A549 (cell line): ENCODE measurements at regions not wholly inside any gene's neighbourhood (a gene's known extent, or its start where the extent isn't known, plus 50 kb on each side); places are given as distances from the start of the nearest gene placed in this dataset.
"Not testable (repeated sequence)": the region's sequence is repeated elsewhere in the genome, so short reads cannot be mapped to it uniquely, and the experiment has no call there.

Experiments used
- CHD2 ChIP-seq: fragments of 150-350 bp; IDR thresholded peaks from 2 replicates; pipeline ENCODE4 v1.6.1; 2014; ENCODE audit warnings: low read length; ENCODE audit not compliant: partially characterized antibody
- EHMT2 ChIP-seq: fragments of 200-600 bp; sonication (generic); IDR thresholded peaks from 2 replicates; pipeline ENCODE4 v1.6.1; 2016; ENCODE audit warnings: antibody characterized with exemption, low read depth, mild to moderate bottlenecking, moderate library complexity
- HOXA7 ChIP-seq: fragments of 250-450 bp; sonication (Bioruptor Pico); IDR thresholded peaks from 2 replicates; pipeline ENCODE4 v1.5.0; 2020; ENCODE audit warnings: mild to moderate bottlenecking, moderate library complexity
- JUN ChIP-seq, 2 experiments: fragments of >200 bp; sonication (Bioruptor Twin); formaldehyde crosslinking; IDR thresholded peaks; 2 replicates in 1 of 2; 3 replicates in 1 of 2; pipeline ENCODE4 v1.6.1; 2016 to 2017
- TF ChIP-seq, protein P1 (sequence below): fragments of >200 bp; sonication (Bioruptor Twin); formaldehyde crosslinking; IDR thresholded peaks from 3 replicates; pipeline ENCODE4 v1.5.1; 2016

DNA sequence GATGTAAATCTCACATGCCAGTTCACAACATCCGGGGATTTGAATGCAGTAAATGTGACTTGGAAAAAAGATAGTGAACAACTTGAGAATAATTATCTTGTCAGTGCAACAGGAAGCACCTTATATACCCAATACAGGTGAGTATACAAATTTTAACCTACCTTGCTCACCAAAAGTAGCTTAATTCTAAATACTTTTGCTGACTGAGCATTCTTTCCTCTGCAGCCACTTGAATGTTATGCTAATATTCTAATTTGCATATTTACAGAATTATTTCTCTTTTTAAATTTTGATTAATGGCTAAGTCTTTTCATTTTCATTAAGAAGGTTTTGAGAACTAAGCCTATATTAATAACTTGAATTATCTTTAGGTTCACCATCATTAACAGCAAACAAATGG, 371.8 kb downstream of the SRGAP2C start:
- not testable (repeated sequence) for TF ChIP-seq CHD2; JUN (IDR thresholded peaks at IDR 0.05); HOXA7 (CRISPR knock-in tag); EHMT2
- TF ChIP-seq, protein P1, sequence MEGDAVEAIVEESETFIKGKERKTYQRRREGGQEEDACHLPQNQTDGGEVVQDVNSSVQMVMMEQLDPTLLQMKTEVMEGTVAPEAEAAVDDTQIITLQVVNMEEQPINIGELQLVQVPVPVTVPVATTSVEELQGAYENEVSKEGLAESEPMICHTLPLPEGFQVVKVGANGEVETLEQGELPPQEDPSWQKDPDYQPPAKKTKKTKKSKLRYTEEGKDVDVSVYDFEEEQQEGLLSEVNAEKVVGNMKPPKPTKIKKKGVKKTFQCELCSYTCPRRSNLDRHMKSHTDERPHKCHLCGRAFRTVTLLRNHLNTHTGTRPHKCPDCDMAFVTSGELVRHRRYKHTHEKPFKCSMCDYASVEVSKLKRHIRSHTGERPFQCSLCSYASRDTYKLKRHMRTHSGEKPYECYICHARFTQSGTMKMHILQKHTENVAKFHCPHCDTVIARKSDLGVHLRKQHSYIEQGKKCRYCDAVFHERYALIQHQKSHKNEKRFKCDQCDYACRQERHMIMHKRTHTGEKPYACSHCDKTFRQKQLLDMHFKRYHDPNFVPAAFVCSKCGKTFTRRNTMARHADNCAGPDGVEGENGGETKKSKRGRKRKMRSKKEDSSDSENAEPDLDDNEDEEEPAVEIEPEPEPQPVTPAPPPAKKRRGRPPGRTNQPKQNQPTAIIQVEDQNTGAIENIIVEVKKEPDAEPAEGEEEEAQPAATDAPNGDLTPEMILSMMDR = not testable (repeated sequence)
